GM23338 (cell line): ENCODE measurements at regions not wholly inside any gene's neighbourhood (a gene's known extent, or its start where the extent isn't known, plus 50 kb on each side); places are given as distances from the start of the nearest gene placed in this dataset.

Experiments
- CREB1 ChIP-seq: fragments of 250-450 bp; sonication (Bioruptor Pico); IDR thresholded peaks from 2 replicates; pipeline ENCODE4 v1.5.0; 2020; ENCODE audit warnings: low read depth, mild to moderate bottlenecking, moderate library complexity
- CTCF ChIP-seq, 2 experiments: fragments of 200-600 bp in 1 of 2; sonication (generic) in 1 of 2; conservative IDR thresholded peaks; 2 replicates each; pipeline versions ENCODE4 v1.5.1 to v1.6.1; 2016 to 2017; ENCODE audit warnings: antibody characterized with exemption in 2 of 2, low read depth in 2 of 2, mild to moderate bottlenecking in 2 of 2, moderate library complexity in 1 of 2
- ETS1 ChIP-seq: IDR thresholded peaks from 2 replicates; pipeline ENCODE4 v1.6.1; 2016; ENCODE audit warnings: antibody characterized with exemption
- EZH2 ChIP-seq: fragments of 200-600 bp; sonication (generic); IDR thresholded peaks from one replicate; pipeline ENCODE4 v1.8.0; 2017; ENCODE audit warnings: antibody characterized with exemption, mild to moderate bottlenecking, low read depth; ENCODE audit not compliant: unreplicated experiment
- EZH2phosphoT487 ChIP-seq: fragments of 200-600 bp; sonication (generic); IDR thresholded peaks from one replicate; pipeline ENCODE4 v1.8.1; 2018; ENCODE audit warnings: antibody characterized with exemption; ENCODE audit not compliant: unreplicated experiment
- JUNB ChIP-seq: IDR thresholded peaks from one replicate; pipeline ENCODE4 v1.6.1; 2016; ENCODE audit warnings: antibody characterized with exemption; ENCODE audit not compliant: unreplicated experiment
- NANOG ChIP-seq: IDR thresholded peaks from 2 replicates; pipeline ENCODE4 v1.6.1; 2016; ENCODE audit warnings: antibody characterized with exemption, borderline replicate concordance
- POLR2AphosphoS5 ChIP-seq: IDR thresholded peaks from 2 replicates; pipeline ENCODE4 v1.6.1; 2016; ENCODE audit warnings: antibody characterized with exemption, low read depth
- REST ChIP-seq: IDR thresholded peaks from one replicate; pipeline ENCODE4 v1.6.1; 2018; ENCODE audit warnings: antibody characterized with exemption; ENCODE audit not compliant: unreplicated experiment
- ZNF114 ChIP-seq: fragments of 250-450 bp; sonication (Bioruptor Pico); IDR thresholded peaks from 2 replicates; pipeline ENCODE4 v1.5.0; 2020; ENCODE audit warnings: mild to moderate bottlenecking, moderate library complexity
- ZNF331 ChIP-seq: fragments of 250-450 bp; sonication (Bioruptor Pico); IDR thresholded peaks from 2 replicates; pipeline ENCODE4 v1.5.0; 2020; ENCODE audit warnings: low read depth, mild to moderate bottlenecking, moderate library complexity

- TF ChIP-seq CTCF (conservative IDR thresholded peaks at IDR 0.05; ENCODE audit: low read depth in 2 of 2) (no peak), POLR2AphosphoS5 (no peak), EZH2 (no peak), REST (no peak), ZNF331 (CRISPR knock-in tag) (no peak), EZH2phosphoT487 (no peak), NANOG (no peak), CREB1 (CRISPR knock-in tag) (no peak), JUNB (no peak), ETS1 (no peak), ZNF114 (no peak)
Observed at GRCh38 chr22:27436591-27436990, 365.0 kb downstream of the MN1 start.
